ENCODE measurements at regions not wholly inside any gene's neighbourhood (a gene's known extent, or its start where the extent isn't known, plus 50 kb on each side); places are given as distances from the start of the nearest gene placed in this dataset.
A peak's percentile ranks its signal among the peaks of the same experiment; 100 is the strongest.

DNA sequence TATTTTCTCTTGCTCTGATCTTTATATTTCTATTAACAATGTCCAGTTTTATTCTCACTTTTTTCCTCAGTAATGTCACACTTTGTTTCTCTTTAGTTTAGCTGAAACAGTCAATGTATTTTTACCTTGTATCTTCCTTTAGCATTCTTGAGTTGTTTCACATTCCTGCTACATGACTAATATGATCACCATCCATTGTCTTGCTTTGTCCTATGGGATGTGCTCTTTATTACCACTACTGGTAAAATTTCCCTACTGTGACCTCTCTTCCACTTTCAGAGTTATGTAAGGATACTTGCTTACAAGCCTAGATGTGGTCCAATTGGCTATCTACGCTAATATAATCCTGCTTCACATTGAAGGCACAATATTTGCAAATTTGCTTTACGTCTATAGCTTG, 457.9 kb downstream of the PIK3C3 start:
- H2BK120ac ChIP-seq (ENCODE audit: low read depth, low read length) = no peak overlapping the region
- no peak overlapping the region for H3K27ac ChIP-seq (replicated peaks; ENCODE audit: low read length)
- H3K14ac ChIP-seq (ENCODE audit: low read length) = no peak overlapping the region
- no peak overlapping the region for H3K4me3 ChIP-seq (ENCODE audit: low read length in 2 of 2)
- no peaks in the 10 kb centered on the region for H3K36me3 ChIP-seq (replicated peaks in 1 of 2; ENCODE audit: control insufficient read depth in 2 of 2, insufficient read depth in 2 of 2, low read length in 2 of 2)
- peaks cover 0 to 9% of the 10 kb centered on the region in 2 donors for H3K9me3 ChIP-seq (replicated peaks in 1 of 2; ENCODE audit: control insufficient read depth in 2 of 2, insufficient read depth in 1 of 2, low read depth in 1 of 2, low read length in 2 of 2)
- no peak overlapping the region for H3K18ac ChIP-seq (ENCODE audit: low read length)
- no peak overlapping the region for H2BK15ac ChIP-seq (ENCODE audit: low read length)
- no peak overlapping the region for H3K9ac ChIP-seq (ENCODE audit: low read depth, low read length, poor library complexity)
- no peak overlapping the region for H2AFZ ChIP-seq (ENCODE audit: low read length)
- no peak overlapping the region for H2BK12ac ChIP-seq (ENCODE audit: low read length)
- DNase-seq (ENCODE audit: low spot score) = no peak
- no peaks in the 10 kb centered on the region for H3K79me1 ChIP-seq (ENCODE audit: low read depth, low read length)
- H2BK5ac ChIP-seq (ENCODE audit: low read length) = no peak overlapping the region
- H3K23ac ChIP-seq (ENCODE audit: low read depth, low read length, poor library complexity) = no peak overlapping the region
- no CpG with 5 or more reads among the region's 2 CpGs for WGBS, 2 donors (ENCODE audit: extremely low coverage in 2 of 2, insufficient read length in 2 of 2, insufficient replicate concordance in 1 of 2)
- no peak overlapping the region for H3K4ac ChIP-seq (ENCODE audit: low read length)
- H4K91ac ChIP-seq (ENCODE audit: low read depth, low read length, poor library complexity) = no peak overlapping the region
- H2AK5ac ChIP-seq (ENCODE audit: low read depth, low read length) = no peak overlapping the region
- no peak overlapping the region for H4K8ac ChIP-seq (ENCODE audit: low read depth, low read length)
- no peak overlapping the region for H3K4me2 ChIP-seq (ENCODE audit: insufficient read depth, low read length, poor library complexity, severe bottlenecking)
- H3K27me3 ChIP-seq (ENCODE audit: control insufficient read depth in 3 of 3, insufficient read depth in 3 of 3, low read depth in 1 of 3, low read length in 3 of 3) = no peaks in the 10 kb centered on the region
- no peaks in the 10 kb centered on the region for H3K4me1 ChIP-seq (ENCODE audit: control insufficient read depth in 2 of 2, insufficient read depth in 1 of 2, low read depth in 1 of 2, low read length in 2 of 2)

DNA sequence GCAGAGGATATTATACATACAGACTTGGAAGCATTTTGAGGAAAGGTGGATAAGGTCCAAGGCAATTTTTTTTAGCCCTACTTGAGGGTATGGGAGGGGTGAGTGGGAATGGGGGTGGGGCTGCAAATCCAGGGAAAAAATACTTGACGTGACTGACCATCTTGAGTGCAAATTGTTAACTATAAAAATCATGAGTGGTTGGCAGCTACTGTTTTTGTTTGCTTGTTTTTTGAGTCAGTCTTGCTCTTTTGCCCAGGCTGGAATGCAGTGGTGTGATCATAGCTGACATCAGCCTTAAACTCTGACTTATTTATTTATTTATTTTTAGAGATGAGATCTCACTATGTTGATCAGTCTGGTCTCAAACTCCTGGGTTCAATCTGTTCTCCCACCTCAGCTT, 458.8 kb downstream of the PIK3C3 start:
- H3K9me3 ChIP-seq (replicated peaks in 1 of 2; ENCODE audit: control insufficient read depth in 2 of 2, insufficient read depth in 1 of 2, low read depth in 1 of 2, low read length in 2 of 2) = peaks cover 0 to 5% of the 10 kb centered on the region in 2 donors
- H3K18ac ChIP-seq (ENCODE audit: low read length) = no peak overlapping the region
- H3K79me1 ChIP-seq (ENCODE audit: low read depth, low read length) = no peaks in the 10 kb centered on the region
- DNase-seq (ENCODE audit: low spot score) = no peak
- H3K4me1 ChIP-seq (ENCODE audit: control insufficient read depth in 2 of 2, insufficient read depth in 1 of 2, low read depth in 1 of 2, low read length in 2 of 2) = no peaks in the 10 kb centered on the region
- no peaks in the 10 kb centered on the region for H3K36me3 ChIP-seq (replicated peaks in 1 of 2; ENCODE audit: control insufficient read depth in 2 of 2, insufficient read depth in 2 of 2, low read length in 2 of 2)
- no peak overlapping the region for H2BK120ac ChIP-seq (ENCODE audit: low read depth, low read length)
- H3K27ac ChIP-seq (replicated peaks; ENCODE audit: low read length) = no peak overlapping the region
- no peak overlapping the region for H3K9ac ChIP-seq (ENCODE audit: low read depth, low read length, poor library complexity)
- no peak overlapping the region for H4K8ac ChIP-seq (ENCODE audit: low read depth, low read length)
- no peak overlapping the region for H3K23ac ChIP-seq (ENCODE audit: low read depth, low read length, poor library complexity)
- no peak overlapping the region for H3K4me3 ChIP-seq (ENCODE audit: low read length in 2 of 2)
- H4K91ac ChIP-seq (ENCODE audit: low read depth, low read length, poor library complexity) = no peak overlapping the region
- no peak overlapping the region for H2BK5ac ChIP-seq (ENCODE audit: low read length)
- no peak overlapping the region for H2BK15ac ChIP-seq (ENCODE audit: low read length)
- no peak overlapping the region for H3K4ac ChIP-seq (ENCODE audit: low read length)
- H3K27me3 ChIP-seq (ENCODE audit: control insufficient read depth in 3 of 3, insufficient read depth in 3 of 3, low read depth in 1 of 3, low read length in 3 of 3) = no peaks in the 10 kb centered on the region
- no peak overlapping the region for H2BK12ac ChIP-seq (ENCODE audit: low read length)
- no peak overlapping the region for H3K4me2 ChIP-seq (ENCODE audit: insufficient read depth, low read length, poor library complexity, severe bottlenecking)
- no CpG with 5 or more reads among the region's 1 CpG for WGBS, 2 donors (ENCODE audit: extremely low coverage in 2 of 2, insufficient read length in 2 of 2, insufficient replicate concordance in 1 of 2)
- H3K14ac ChIP-seq (ENCODE audit: low read length) = no peak overlapping the region
- H2AK5ac ChIP-seq (ENCODE audit: low read depth, low read length) = no peak overlapping the region
- no peak overlapping the region for H2AFZ ChIP-seq (ENCODE audit: low read length)

DNA sequence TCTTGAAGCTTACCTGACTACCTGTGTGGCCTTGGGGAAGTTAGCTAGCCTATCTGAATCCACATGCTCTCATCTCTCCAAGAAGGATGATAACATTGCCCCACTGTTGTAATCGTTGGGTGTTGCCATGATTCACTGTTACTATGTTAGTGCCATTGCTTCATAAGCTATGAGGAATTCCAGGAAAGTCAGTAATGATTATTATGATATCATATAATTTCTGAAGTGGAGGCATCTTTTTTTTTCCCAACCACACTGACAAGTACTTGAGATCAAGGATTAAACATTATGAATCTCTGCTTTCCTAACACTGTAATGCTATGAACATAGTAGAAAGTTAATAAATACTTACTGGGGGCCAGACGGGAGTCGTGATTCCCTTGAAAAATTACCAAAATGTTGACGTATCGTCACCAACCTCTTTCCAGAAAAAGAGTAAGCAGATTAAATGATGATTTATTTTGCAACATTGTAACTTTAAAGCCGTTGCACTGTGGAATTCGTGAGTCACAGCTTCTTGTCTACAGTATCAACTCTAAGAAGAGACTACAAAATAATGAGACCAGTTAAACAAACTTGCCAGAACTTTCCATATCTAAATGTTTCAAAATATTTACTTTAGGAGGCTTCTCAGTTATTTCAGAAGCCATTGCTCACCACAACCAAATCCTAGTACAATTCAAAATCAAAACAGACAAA, 459.9 kb downstream of the PIK3C3 start:
- WGBS, 2 donors (ENCODE audit: extremely low coverage in 2 of 2, insufficient read length in 2 of 2, insufficient replicate concordance in 1 of 2) = no CpG with 5 or more reads among the region's 7 CpGs
- no peak for DNase-seq (ENCODE audit: low spot score)
- H3K79me1 ChIP-seq (ENCODE audit: low read depth, low read length) = no peaks in the 10 kb centered on the region

DNA sequence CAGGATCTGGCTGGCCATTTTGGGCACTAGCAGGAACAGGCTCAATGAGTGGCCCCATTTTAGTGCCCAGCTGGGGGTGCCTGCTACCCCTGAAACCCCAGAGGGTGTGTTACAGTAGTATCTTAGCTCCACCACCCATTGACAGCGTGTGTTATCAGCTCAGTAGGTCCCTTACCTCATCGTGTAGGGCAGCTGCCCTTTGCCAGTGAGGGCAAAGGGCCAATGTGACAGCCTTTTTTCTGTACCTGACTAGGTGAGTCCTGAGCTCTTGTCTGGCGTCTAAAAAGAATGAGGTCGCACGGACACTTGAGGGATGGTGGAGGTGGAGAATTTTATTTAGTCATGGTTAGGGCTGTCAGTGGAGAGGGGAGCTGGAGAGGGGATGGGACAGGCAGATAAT, 462.2 kb downstream of the PIK3C3 start:
- no CpG with 5 or more reads among the region's 5 CpGs for WGBS, 2 donors (ENCODE audit: extremely low coverage in 2 of 2, insufficient read length in 2 of 2, insufficient replicate concordance in 1 of 2)
- H2BK120ac ChIP-seq (ENCODE audit: low read depth, low read length) = no peak overlapping the region
- peak overlapping the region; percentile 20 for H3K23ac ChIP-seq (ENCODE audit: low read depth, low read length, poor library complexity)

More for the DNA sequence above, 459.9 kb downstream of the PIK3C3 start:
- no peaks in the 10 kb centered on the region for H3K4me1 ChIP-seq (ENCODE audit: control insufficient read depth in 2 of 2, insufficient read depth in 1 of 2, low read depth in 1 of 2, low read length in 2 of 2)
- H2AK5ac ChIP-seq (ENCODE audit: low read depth, low read length) = no peak overlapping the region
- H2BK120ac ChIP-seq (ENCODE audit: low read depth, low read length) = no peak overlapping the region
- H2BK15ac ChIP-seq (ENCODE audit: low read length) = no peak overlapping the region
- no peak overlapping the region for H3K23ac ChIP-seq (ENCODE audit: low read depth, low read length, poor library complexity)
- no peak overlapping the region for H4K91ac ChIP-seq (ENCODE audit: low read depth, low read length, poor library complexity)
- H2BK12ac ChIP-seq (ENCODE audit: low read length) = no peak overlapping the region
- H3K14ac ChIP-seq (ENCODE audit: low read length) = no peak overlapping the region
- H4K8ac ChIP-seq (ENCODE audit: low read depth, low read length) = no peak overlapping the region
- H3K9me3 ChIP-seq (replicated peaks in 1 of 2; ENCODE audit: control insufficient read depth in 2 of 2, insufficient read depth in 1 of 2, low read depth in 1 of 2, low read length in 2 of 2) = peaks cover 0 to 2% of the 10 kb centered on the region in 2 donors
- no peak overlapping the region for H3K4me3 ChIP-seq (ENCODE audit: low read length in 2 of 2)
- no peak overlapping the region for H3K18ac ChIP-seq (ENCODE audit: low read length)
- no peak overlapping the region for H3K9ac ChIP-seq (ENCODE audit: low read depth, low read length, poor library complexity)
- H3K27me3 ChIP-seq (ENCODE audit: control insufficient read depth in 3 of 3, insufficient read depth in 3 of 3, low read depth in 1 of 3, low read length in 3 of 3) = no peaks in the 10 kb centered on the region
- H3K27ac ChIP-seq (replicated peaks; ENCODE audit: low read length) = no peak overlapping the region
- no peak overlapping the region for H2AFZ ChIP-seq (ENCODE audit: low read length)
- H3K4me2 ChIP-seq (ENCODE audit: insufficient read depth, low read length, poor library complexity, severe bottlenecking) = no peak overlapping the region
- H3K36me3 ChIP-seq (replicated peaks in 1 of 2; ENCODE audit: control insufficient read depth in 2 of 2, insufficient read depth in 2 of 2, low read length in 2 of 2) = no peaks in the 10 kb centered on the region
- no peak overlapping the region for H3K4ac ChIP-seq (ENCODE audit: low read length)
- H2BK5ac ChIP-seq (ENCODE audit: low read length) = no peak overlapping the region

More for the DNA sequence above, 462.2 kb downstream of the PIK3C3 start:
- Histone ChIP-seq H3K4ac (ENCODE audit: low read length) (no peak overlapping the region), H3K4me3 (ENCODE audit: low read length in 2 of 2) (no peak overlapping the region), H3K4me1 (ENCODE audit: control insufficient read depth in 2 of 2, insufficient read depth in 1 of 2, low read depth in 1 of 2, low read length in 2 of 2) (no peaks in the 10 kb centered on the region), H3K14ac (ENCODE audit: low read length) (no peak overlapping the region), H2BK12ac (ENCODE audit: low read length) (no peak overlapping the region), H3K9ac (ENCODE audit: low read depth, low read length, poor library complexity) (no peak overlapping the region), H3K4me2 (ENCODE audit: insufficient read depth, low read length, poor library complexity, severe bottlenecking) (no peak overlapping the region), H2AK5ac (ENCODE audit: low read depth, low read length) (no peak overlapping the region), H3K36me3 (replicated peaks in 1 of 2; ENCODE audit: control insufficient read depth in 2 of 2, insufficient read depth in 2 of 2, low read length in 2 of 2) (no peaks in the 10 kb centered on the region), H4K8ac (ENCODE audit: low read depth, low read length) (peak overlapping the region; percentile 4), H4K91ac (ENCODE audit: low read depth, low read length, poor library complexity) (no peak overlapping the region), H3K9me3 (replicated peaks in 1 of 2; ENCODE audit: control insufficient read depth in 2 of 2, insufficient read depth in 1 of 2, low read depth in 1 of 2, low read length in 2 of 2) (peaks cover 0 to 2% of the 10 kb centered on the region in 2 donors), H3K79me1 (ENCODE audit: low read depth, low read length) (no peaks in the 10 kb centered on the region), H3K18ac (ENCODE audit: low read length) (no peak overlapping the region), H3K27ac (replicated peaks; ENCODE audit: low read length) (no peak overlapping the region), H2BK15ac (ENCODE audit: low read length) (no peak overlapping the region), H3K27me3 (ENCODE audit: control insufficient read depth in 3 of 3, insufficient read depth in 3 of 3, low read depth in 1 of 3, low read length in 3 of 3) (no peaks in the 10 kb centered on the region), H2AFZ (ENCODE audit: low read length) (no peak overlapping the region), H2BK5ac (ENCODE audit: low read length) (no peak overlapping the region)
- DNase-seq (ENCODE audit: low spot score) = no peak

All from neuronal stem cell (in vitro differentiated cells).